Upper lobe of right lung (tissue), 1 donor: ENCODE measurements at regions not wholly inside any gene's neighbourhood (a gene's known extent, or its start where the extent isn't known, plus 50 kb on each side); places are given as distances from the start of the nearest gene placed in this dataset.

Experiments
- ATAC-seq: fragments of 200-7000 bp; cut with Tn5 transposase; one replicate; pipeline ENCODE4 v1.9.1; 2020; ENCODE audit warnings: mild to moderate bottlenecking, moderate library complexity
- DNase-seq: peaks from one replicate; pipeline ENCODE4 v3.0.0-alpha.2; 2020
- H3K27ac ChIP-seq: fragments of 200-600 bp; one replicate; pipeline ENCODE4 v1.8.0; 2022
- H3K27me3 ChIP-seq: fragments of 200-600 bp; one replicate; pipeline ENCODE4 v1.8.0; 2022; ENCODE audit warnings: mild to moderate bottlenecking
- H3K36me3 ChIP-seq: fragments of 200-600 bp; one replicate; pipeline ENCODE4 v1.8.0; 2022
- H3K4me1 ChIP-seq: fragments of 200-600 bp; one replicate; pipeline ENCODE4 v1.8.0; 2022
- H3K4me3 ChIP-seq: fragments of 200-600 bp; one replicate; pipeline ENCODE4 v1.8.0; 2022; ENCODE audit warnings: mild to moderate bottlenecking
- H3K9me3 ChIP-seq: fragments of 200-600 bp; one replicate; pipeline ENCODE4 v1.8.0; 2022
- CTCF ChIP-seq: fragments of 200-600 bp; IDR thresholded peaks from one replicate; pipeline ENCODE4 v1.8.0; 2022; ENCODE audit warnings: antibody characterized with exemption
- intact Hi-C: fragments of 100-400 bp; cut with DNase I; formaldehyde crosslinking; loops from one replicate; pipeline ENCODE4 v1.11.0; 2022
- donor health status: DM: no; HTN: yes; CAD: no; lungs with severe emphysema.

- no peaks in the 10 kb centered on the region for H3K9me3 ChIP-seq
- no peaks in the 10 kb centered on the region for H3K36me3 ChIP-seq
- no peaks in the 10 kb centered on the region for H3K4me1 ChIP-seq
- no peak for TF ChIP-seq CTCF
- no peak for DNase-seq
- no peak overlapping the region for H3K27ac ChIP-seq
- intact Hi-C loops, result no loop called here
- no peak for ATAC-seq
- H3K27me3 ChIP-seq, result no peaks in the 10 kb centered on the region
- H3K4me3 ChIP-seq, result no peak overlapping the region
These were observed 589.8 kb downstream of the PRELID2 start for GRCh38 chr5:145245354-145245753.

DNA sequence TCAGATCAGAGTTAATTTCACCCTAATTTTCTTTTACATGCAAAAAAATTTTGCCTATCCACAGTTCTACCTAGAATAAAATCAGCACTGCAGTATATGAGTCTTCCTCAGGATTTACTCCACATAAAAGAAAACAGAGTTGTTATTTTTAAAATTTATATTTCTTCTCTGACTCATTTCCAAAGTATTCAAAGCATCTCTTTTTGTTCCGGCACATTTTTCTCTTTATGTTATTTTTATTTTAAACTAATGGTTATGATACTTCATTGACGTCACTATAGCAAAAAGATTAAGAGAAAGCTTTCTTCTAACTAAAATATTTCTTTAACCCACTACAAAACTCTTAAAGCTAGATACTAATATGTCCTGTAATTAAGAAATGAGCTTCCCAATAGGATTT lies 590.4 kb downstream of the PRELID2 start:
- no peaks in the 10 kb centered on the region for H3K36me3 ChIP-seq
- H3K27ac ChIP-seq, result no peak overlapping the region
- no peaks in the 10 kb centered on the region for H3K4me1 ChIP-seq
- DNase-seq, result no peak
- ATAC-seq, result no peak
- H3K9me3 ChIP-seq, result no peaks in the 10 kb centered on the region
- no peak overlapping the region for H3K4me3 ChIP-seq
- TF ChIP-seq CTCF, result no peak
- intact Hi-C loops, result no loop called here
- no peaks in the 10 kb centered on the region for H3K27me3 ChIP-seq

- no peak overlapping the region for H3K27ac ChIP-seq
- no peak for ATAC-seq
- H3K4me3 ChIP-seq, result no peak overlapping the region
- TF ChIP-seq CTCF, result no peak
- no peak for DNase-seq
- no peaks in the 10 kb centered on the region for H3K36me3 ChIP-seq
- intact Hi-C loops, result no loop called here
- no peaks in the 10 kb centered on the region for H3K9me3 ChIP-seq
- no peaks in the 10 kb centered on the region for H3K27me3 ChIP-seq
- no peaks in the 10 kb centered on the region for H3K4me1 ChIP-seq
These were observed 590.9 kb downstream of the PRELID2 start for GRCh38 chr5:145244251-145244650.

- Histone ChIP-seq H3K27me3 (no peaks in the 10 kb centered on the region), H3K4me3 (no peak overlapping the region), H3K9me3 (no peaks in the 10 kb centered on the region), H3K36me3 (no peaks in the 10 kb centered on the region), H3K27ac (no peak overlapping the region), H3K4me1 (no peaks in the 10 kb centered on the region)
- TF ChIP-seq CTCF, result no peak
- DNase-seq (no peak), ATAC-seq (no peak)
- intact Hi-C loops, result no loop called here
These were observed 592.1 kb downstream of the PRELID2 start for GRCh38 chr5:145243016-145243415.

- no peak overlapping the region for H3K27ac ChIP-seq
- intact Hi-C loops, result no loop called here
- H3K27me3 ChIP-seq, result no peaks in the 10 kb centered on the region
- no peaks in the 10 kb centered on the region for H3K9me3 ChIP-seq
- no peak for TF ChIP-seq CTCF
- H3K4me1 ChIP-seq, result no peaks in the 10 kb centered on the region
- no peak overlapping the region for H3K4me3 ChIP-seq
- no peak for DNase-seq
- no peaks in the 10 kb centered on the region for H3K36me3 ChIP-seq
- no peak for ATAC-seq
These were observed 592.6 kb downstream of the PRELID2 start for GRCh38 chr5:145242551-145242950.

GRCh38 chr5:145237843-145238242 lies 597.3 kb downstream of the PRELID2 start:
- DNase-seq (no peak), ATAC-seq (peak; percentile 76)
- intact Hi-C loops, result no loop called here
- no peak overlapping the region for H3K27ac ChIP-seq
- no peaks in the 10 kb centered on the region for H3K4me1 ChIP-seq
- no peaks in the 10 kb centered on the region for H3K27me3 ChIP-seq
- peak; percentile 48 for TF ChIP-seq CTCF
- H3K4me3 ChIP-seq, result no peak overlapping the region
- H3K9me3 ChIP-seq, result no peaks in the 10 kb centered on the region
- H3K36me3 ChIP-seq, result no peaks in the 10 kb centered on the region
